ENCODE measurements at regions not wholly inside any gene's neighbourhood (a gene's known extent, or its start where the extent isn't known, plus 50 kb on each side); places are given as distances from the start of the nearest gene placed in this dataset.
"Not testable (repeated sequence)": the region's sequence is repeated elsewhere in the genome, so short reads cannot be mapped to it uniquely, and the experiment has no call there.

DNA sequence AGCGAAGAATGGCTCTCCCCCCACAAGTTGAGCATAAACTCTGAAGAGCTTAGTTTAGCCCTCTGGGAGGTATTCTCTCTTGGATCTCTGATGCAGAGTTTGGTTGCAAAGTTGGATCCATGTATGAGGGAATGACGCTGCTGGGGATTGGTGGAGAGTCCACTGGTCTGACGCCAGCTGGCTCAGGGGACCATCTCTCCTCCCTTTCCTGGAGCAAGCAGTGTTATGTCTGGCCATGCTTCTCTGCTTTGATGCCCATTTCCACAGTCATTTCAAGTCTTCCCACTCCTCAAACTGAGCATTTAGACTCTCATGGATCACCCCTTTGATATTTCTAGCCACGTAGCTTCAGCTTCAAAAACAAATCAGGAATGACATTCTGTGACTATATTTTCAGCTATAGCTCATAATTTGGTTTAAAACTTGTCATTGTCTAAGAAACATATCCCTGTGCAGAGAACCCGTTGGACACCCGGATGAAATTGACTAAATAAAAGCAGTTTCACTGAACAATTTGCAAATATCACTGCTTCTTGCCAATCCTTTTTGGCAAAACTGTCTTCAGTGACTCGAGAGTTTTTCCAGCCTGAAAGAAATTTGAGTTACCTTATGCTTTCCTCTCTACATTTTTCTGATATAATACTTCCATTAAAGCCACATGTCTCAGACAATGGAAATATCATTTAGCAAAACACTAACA lies 193.4 kb upstream of the CDH11 start:
- Histone ChIP-seq H3K27me3 (ENCODE audit: control insufficient read depth, insufficient read depth, low read length) (no peaks in the 10 kb centered on the region), H3K27ac (ENCODE audit: low read length) (peak overlapping the region; percentile 72), H3K9me3 (replicated peaks; ENCODE audit: control insufficient read depth, low read depth, low read length) (no peaks in the 10 kb centered on the region), H3K4me1 (ENCODE audit: control insufficient read depth, insufficient read depth, low read length) (peaks cover 12% of the 10 kb centered on the region), H3K36me3 (ENCODE audit: control insufficient read depth, insufficient read depth, low read length) (no peaks in the 10 kb centered on the region), H3K4me3 (ENCODE audit: low read length) (no peak overlapping the region)
- 11% methylated on average over 2 of the region's 7 CpGs for WGBS (ENCODE audit: insufficient coverage)
- DNase-seq = peak; percentile 95

DNA sequence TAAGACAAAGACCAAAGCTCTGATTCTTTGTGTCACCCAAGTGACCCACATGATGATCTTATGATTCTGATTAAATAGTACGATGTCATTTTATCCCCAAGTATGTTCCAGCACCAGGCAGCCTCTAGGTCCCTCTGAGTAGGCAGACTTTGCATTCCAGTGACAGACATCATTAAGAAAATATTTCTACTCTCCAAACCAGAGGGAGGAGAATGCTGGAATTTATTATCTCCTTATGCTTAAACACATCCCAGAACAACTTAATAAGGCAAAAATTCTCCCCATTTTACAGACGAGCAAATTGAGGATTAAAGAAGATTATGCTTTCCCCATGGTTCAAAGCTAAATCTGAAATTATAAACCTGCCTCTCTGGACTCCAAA lies 192.8 kb upstream of the CDH11 start:
- H3K9me3 ChIP-seq (replicated peaks; ENCODE audit: control insufficient read depth, low read depth, low read length) = no peaks in the 10 kb centered on the region
- H3K27me3 ChIP-seq (ENCODE audit: control insufficient read depth, insufficient read depth, low read length) = no peaks in the 10 kb centered on the region
- no CpG with 5 or more reads among the region's 2 CpGs for WGBS (ENCODE audit: insufficient coverage)
- DNase-seq = no peak
- no peaks in the 10 kb centered on the region for H3K36me3 ChIP-seq (ENCODE audit: control insufficient read depth, insufficient read depth, low read length)
- peak overlapping the region; percentile 72 for H3K27ac ChIP-seq (ENCODE audit: low read length)
- H3K4me3 ChIP-seq (ENCODE audit: low read length) = no peak overlapping the region
- peaks cover 12% of the 10 kb centered on the region for H3K4me1 ChIP-seq (ENCODE audit: control insufficient read depth, insufficient read depth, low read length)

DNA sequence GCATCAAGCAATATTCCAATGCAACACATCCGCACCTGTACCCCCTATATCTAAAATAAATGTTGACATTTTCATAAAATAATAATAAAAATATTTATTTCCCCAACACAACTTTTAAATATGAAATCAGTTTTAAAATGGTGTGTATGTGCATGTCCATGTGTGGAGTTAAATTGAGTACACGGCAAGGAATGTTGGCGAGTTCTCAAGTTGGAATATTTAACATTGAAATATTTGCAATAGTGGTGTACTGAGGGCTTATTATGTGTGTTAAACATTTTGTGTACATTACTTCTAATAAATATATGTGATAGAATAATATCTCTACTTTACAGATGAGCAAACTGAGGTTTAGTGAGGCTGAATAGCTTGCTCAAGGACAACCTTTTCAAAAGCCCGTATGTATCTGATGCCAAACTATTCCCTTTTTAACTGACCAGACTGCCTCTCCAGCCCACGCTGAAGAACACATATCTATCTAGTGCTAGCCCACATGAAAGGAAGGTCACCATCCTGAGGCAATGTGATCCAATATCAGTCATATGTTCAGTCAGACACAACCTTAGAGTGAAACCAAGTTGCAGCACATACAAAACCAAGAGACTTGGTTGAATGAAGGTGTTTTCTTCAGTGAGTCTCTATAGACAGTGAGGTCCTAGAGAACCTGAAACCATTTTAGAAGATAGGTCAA lies 192.2 kb upstream of the CDH11 start:
- H3K36me3 ChIP-seq (ENCODE audit: control insufficient read depth, insufficient read depth, low read length) = no peaks in the 10 kb centered on the region
- no peaks in the 10 kb centered on the region for H3K9me3 ChIP-seq (replicated peaks; ENCODE audit: control insufficient read depth, low read depth, low read length)
- 83% methylated on average over 1 of the region's 5 CpGs for WGBS (ENCODE audit: insufficient coverage)
- H3K4me3 ChIP-seq (ENCODE audit: low read length) = no peak overlapping the region
- H3K4me1 ChIP-seq (ENCODE audit: control insufficient read depth, insufficient read depth, low read length) = peaks cover 12% of the 10 kb centered on the region
- no peaks in the 10 kb centered on the region for H3K27me3 ChIP-seq (ENCODE audit: control insufficient read depth, insufficient read depth, low read length)
- DNase-seq = peak; percentile 37
- no peak overlapping the region for H3K27ac ChIP-seq (ENCODE audit: low read length)

DNA sequence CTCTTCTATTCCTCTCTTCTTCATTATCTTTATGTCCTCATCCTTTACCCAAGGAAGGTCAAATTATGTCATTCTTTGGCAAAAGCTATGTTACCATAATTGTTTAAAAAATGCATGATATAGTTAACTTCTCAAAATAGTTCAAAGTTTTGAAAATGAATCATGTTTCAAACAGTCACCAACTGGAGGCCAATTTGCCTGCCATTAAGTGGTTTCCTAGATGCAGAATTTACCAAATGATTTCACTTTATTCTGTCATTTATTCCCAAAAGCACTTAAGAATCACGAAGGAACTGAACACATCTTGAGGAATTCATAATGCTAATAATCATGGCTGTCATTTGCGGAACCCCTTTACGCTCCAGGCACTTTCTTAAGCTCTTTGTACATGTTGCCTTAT lies 190.9 kb upstream of the CDH11 start:
- no peak overlapping the region for H3K4me3 ChIP-seq (ENCODE audit: low read length)
- no peak overlapping the region for H3K27ac ChIP-seq (ENCODE audit: low read length)
- no CpG with 5 or more reads among the region's 3 CpGs for WGBS (ENCODE audit: insufficient coverage)
- H3K9me3 ChIP-seq (replicated peaks; ENCODE audit: control insufficient read depth, low read depth, low read length) = no peaks in the 10 kb centered on the region
- peaks cover 5% of the 10 kb centered on the region for H3K4me1 ChIP-seq (ENCODE audit: control insufficient read depth, insufficient read depth, low read length)
- H3K27me3 ChIP-seq (ENCODE audit: control insufficient read depth, insufficient read depth, low read length) = no peaks in the 10 kb centered on the region
- no peak for DNase-seq
- no peaks in the 10 kb centered on the region for H3K36me3 ChIP-seq (ENCODE audit: control insufficient read depth, insufficient read depth, low read length)

DNA sequence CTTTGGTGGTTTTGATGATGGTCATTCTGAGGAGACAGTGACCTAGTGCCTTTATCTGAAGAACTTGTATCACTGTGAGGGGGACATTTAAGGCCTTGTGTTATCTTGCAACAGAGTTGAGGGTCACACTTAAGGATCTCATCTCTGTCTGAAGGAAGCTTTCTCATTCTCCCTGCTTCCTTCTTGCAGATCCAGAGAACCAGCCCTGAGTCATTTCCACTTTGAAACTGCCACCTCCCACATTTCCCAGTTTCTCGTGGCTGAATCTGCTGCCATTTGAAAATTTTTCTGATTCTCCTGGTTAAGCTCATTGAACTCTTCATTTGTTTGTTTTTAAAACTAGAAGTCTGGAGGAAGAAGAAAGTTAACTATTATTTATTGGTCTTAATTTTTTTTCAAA lies 190.2 kb upstream of the CDH11 start:
- no peaks in the 10 kb centered on the region for H3K27me3 ChIP-seq (ENCODE audit: control insufficient read depth, insufficient read depth, low read length)
- peaks cover 5% of the 10 kb centered on the region for H3K4me1 ChIP-seq (ENCODE audit: control insufficient read depth, insufficient read depth, low read length)
- no peak overlapping the region for H3K4me3 ChIP-seq (ENCODE audit: low read length)
- no peak overlapping the region for H3K27ac ChIP-seq (ENCODE audit: low read length)
- WGBS (ENCODE audit: insufficient coverage) = no CpG with 5 or more reads among the region's 1 CpG
- no peak for DNase-seq
- H3K9me3 ChIP-seq (replicated peaks; ENCODE audit: control insufficient read depth, low read depth, low read length) = no peaks in the 10 kb centered on the region
- H3K36me3 ChIP-seq (ENCODE audit: control insufficient read depth, insufficient read depth, low read length) = no peaks in the 10 kb centered on the region

DNA sequence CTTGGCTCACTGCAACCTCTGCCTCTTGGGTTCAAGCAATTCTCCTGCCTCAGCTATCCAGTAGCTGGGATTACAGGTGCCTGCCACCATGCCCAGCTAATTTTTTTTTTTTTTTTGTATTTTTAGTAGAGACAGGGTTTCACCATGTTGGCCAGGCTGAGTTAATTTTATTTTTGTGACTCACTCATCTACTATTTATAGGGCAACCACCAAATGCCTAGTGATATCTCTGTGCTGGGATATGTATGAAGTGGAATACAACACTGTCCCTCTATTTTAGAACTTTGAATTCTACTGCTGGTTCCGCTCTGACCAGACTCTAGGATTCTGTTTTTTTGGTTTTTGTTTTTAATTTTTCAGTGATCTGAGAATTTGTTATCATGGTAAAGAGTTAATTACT lies 188.6 kb upstream of the CDH11 start:
- not testable (repeated sequence) for H3K4me1 ChIP-seq (ENCODE audit: control insufficient read depth, insufficient read depth, low read length); H3K9me3 ChIP-seq (replicated peaks; ENCODE audit: control insufficient read depth, low read depth, low read length); DNase-seq; H3K4me3 ChIP-seq (ENCODE audit: low read length); H3K27me3 ChIP-seq (ENCODE audit: control insufficient read depth, insufficient read depth, low read length); H3K36me3 ChIP-seq (ENCODE audit: control insufficient read depth, insufficient read depth, low read length)
- peak overlapping the region; percentile 10 for H3K27ac ChIP-seq (ENCODE audit: low read length)
- no CpG with 5 or more reads among the region's 1 CpG for WGBS (ENCODE audit: insufficient coverage)

DNA sequence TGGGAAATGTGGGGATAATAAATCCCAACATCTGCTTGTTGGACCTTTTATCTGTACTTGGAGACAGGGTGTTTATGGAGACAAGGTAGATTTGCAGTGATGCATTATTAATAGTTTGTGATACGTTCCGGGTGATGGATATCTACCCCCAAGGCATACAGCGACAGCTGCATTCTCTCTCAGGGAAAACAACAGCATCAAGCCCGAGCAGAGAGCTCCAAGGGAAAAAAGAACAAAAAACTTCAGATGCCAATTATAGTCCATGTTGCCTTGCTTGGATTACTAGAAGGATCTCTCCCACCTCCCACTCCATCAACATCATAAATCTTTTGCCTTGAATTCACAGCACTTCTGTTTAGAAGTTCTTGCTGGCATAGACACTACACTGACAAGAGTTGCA lies 187.5 kb upstream of the CDH11 start:
- no peak for DNase-seq
- H3K4me1 ChIP-seq (ENCODE audit: control insufficient read depth, insufficient read depth, low read length) = peaks cover 3% of the 10 kb centered on the region
- no peak overlapping the region for H3K4me3 ChIP-seq (ENCODE audit: low read length)
- H3K27me3 ChIP-seq (ENCODE audit: control insufficient read depth, insufficient read depth, low read length) = no peaks in the 10 kb centered on the region
- H3K27ac ChIP-seq (ENCODE audit: low read length) = no peak overlapping the region
- H3K9me3 ChIP-seq (replicated peaks; ENCODE audit: control insufficient read depth, low read depth, low read length) = no peaks in the 10 kb centered on the region
- no peaks in the 10 kb centered on the region for H3K36me3 ChIP-seq (ENCODE audit: control insufficient read depth, insufficient read depth, low read length)
- no CpG with 5 or more reads among the region's 4 CpGs for WGBS (ENCODE audit: insufficient coverage)

DNA sequence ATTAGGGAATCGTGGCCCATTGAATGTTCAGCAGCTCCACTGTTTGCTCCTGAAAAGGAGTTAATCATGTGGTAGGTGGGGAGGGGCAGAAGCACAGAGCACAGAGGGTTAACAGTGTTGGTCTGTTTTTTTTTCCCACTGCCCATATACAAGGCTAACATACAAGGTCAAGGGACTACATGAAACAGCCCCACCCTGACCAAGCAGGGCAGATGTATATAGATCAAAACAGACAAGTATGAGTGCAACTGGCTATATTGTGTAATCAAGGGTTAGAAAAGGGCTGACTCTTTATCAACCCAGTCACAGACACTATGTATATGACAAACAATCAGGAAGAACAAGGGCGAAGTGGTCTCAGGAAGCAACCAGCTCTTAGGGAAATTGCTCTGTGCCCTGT lies 186.6 kb upstream of the CDH11 start:
- 100% methylated on average over 1 of the region's 2 CpGs for WGBS (ENCODE audit: insufficient coverage)
- no peaks in the 10 kb centered on the region for H3K9me3 ChIP-seq (replicated peaks; ENCODE audit: control insufficient read depth, low read depth, low read length)
- H3K27me3 ChIP-seq (ENCODE audit: control insufficient read depth, insufficient read depth, low read length) = no peaks in the 10 kb centered on the region
- no peaks in the 10 kb centered on the region for H3K36me3 ChIP-seq (ENCODE audit: control insufficient read depth, insufficient read depth, low read length)
- DNase-seq = no peak
- H3K4me3 ChIP-seq (ENCODE audit: low read length) = no peak overlapping the region
- no peak overlapping the region for H3K27ac ChIP-seq (ENCODE audit: low read length)
- H3K4me1 ChIP-seq (ENCODE audit: control insufficient read depth, insufficient read depth, low read length) = peaks cover 3% of the 10 kb centered on the region

DNA sequence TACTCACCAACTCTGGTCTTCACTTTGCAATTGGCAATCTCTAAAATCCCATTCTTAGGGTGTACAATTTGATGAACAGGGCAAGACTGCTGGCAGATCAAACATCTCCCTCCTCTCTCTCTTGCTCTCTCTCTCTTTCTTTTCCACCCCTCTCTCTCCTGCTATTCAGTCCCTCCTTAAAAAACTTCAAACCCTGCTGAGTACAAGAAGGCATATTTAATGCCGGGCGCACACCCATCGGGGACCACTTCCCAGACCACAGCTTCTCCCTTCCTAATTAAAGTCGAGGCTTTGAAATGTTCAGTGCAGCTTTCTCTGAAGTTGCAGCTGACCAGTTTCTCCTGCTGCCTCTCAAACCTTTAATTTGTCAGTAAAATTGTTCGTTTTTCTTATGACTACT lies 185.4 kb upstream of the CDH11 start:
- H3K9me3 ChIP-seq (replicated peaks; ENCODE audit: control insufficient read depth, low read depth, low read length) = no peaks in the 10 kb centered on the region
- DNase-seq = no peak
- H3K4me3 ChIP-seq (ENCODE audit: low read length) = no peak overlapping the region
- H3K27ac ChIP-seq (ENCODE audit: low read length) = no peak overlapping the region
- peaks cover 3% of the 10 kb centered on the region for H3K4me1 ChIP-seq (ENCODE audit: control insufficient read depth, insufficient read depth, low read length)
- H3K27me3 ChIP-seq (ENCODE audit: control insufficient read depth, insufficient read depth, low read length) = no peaks in the 10 kb centered on the region
- WGBS (ENCODE audit: insufficient coverage) = 71% methylated on average over 5 of the region's 5 CpGs
- no peaks in the 10 kb centered on the region for H3K36me3 ChIP-seq (ENCODE audit: control insufficient read depth, insufficient read depth, low read length)

DNA sequence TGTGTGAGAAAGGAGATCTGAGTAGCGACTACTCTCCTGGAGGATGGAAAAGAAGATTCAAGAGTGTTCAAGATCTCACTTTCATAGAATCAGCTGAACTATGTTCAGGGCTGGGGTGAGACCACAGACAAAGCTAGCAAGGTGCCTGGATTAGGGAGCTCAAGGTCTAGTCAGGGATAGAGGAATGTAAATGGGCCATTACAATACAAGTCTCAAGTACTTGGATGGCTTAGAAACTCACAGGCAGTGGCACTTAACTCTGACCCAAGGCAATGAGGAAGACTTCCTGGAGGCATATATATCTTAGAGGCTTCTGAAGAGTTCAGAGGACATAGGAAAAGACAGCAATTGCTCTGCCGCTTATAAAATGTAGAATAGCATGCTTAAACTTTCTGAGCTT lies 184.9 kb upstream of the CDH11 start:
- no peaks in the 10 kb centered on the region for H3K27me3 ChIP-seq (ENCODE audit: control insufficient read depth, insufficient read depth, low read length)
- DNase-seq = no peak
- H3K27ac ChIP-seq (ENCODE audit: low read length) = no peak overlapping the region
- WGBS (ENCODE audit: insufficient coverage) = 56% methylated on average over 1 of the region's 2 CpGs
- H3K36me3 ChIP-seq (ENCODE audit: control insufficient read depth, insufficient read depth, low read length) = no peaks in the 10 kb centered on the region
- no peak overlapping the region for H3K4me3 ChIP-seq (ENCODE audit: low read length)
- H3K4me1 ChIP-seq (ENCODE audit: control insufficient read depth, insufficient read depth, low read length) = peaks cover 3% of the 10 kb centered on the region
- H3K9me3 ChIP-seq (replicated peaks; ENCODE audit: control insufficient read depth, low read depth, low read length) = no peaks in the 10 kb centered on the region

All from muscle of leg (tissue), 3 donors.